HepG2 (cell line): ENCODE measurements at regions not wholly inside any gene's neighbourhood (a gene's known extent, or its start where the extent isn't known, plus 50 kb on each side); places are given as distances from the start of the nearest gene placed in this dataset.

Source experiments
- ATF5 ChIP-seq: sonication (generic); formaldehyde crosslinking; IDR thresholded peaks from 2 replicates; pipeline ENCODE4 v1.4.0; 2020; ENCODE audit warnings: mild to moderate bottlenecking, low read depth, missing genetic modification reagents
- CAMTA2 ChIP-seq: sonication (generic); formaldehyde crosslinking; IDR thresholded peaks from 2 replicates; pipeline ENCODE4 v1.4.0; 2020; ENCODE audit warnings: mild to moderate bottlenecking, missing genetic modification reagents, borderline replicate concordance
- CTCF ChIP-seq: sonication (generic); formaldehyde crosslinking; IDR thresholded peaks from 2 replicates; pipeline ENCODE4 v1.5.0; 2020; ENCODE audit warnings: mild to moderate bottlenecking, missing genetic modification reagents, moderate library complexity
- E2F5 ChIP-seq: sonication (generic); formaldehyde crosslinking; conservative IDR thresholded peaks from 2 replicates; pipeline ENCODE4 v1.4.0; 2020; ENCODE audit warnings: missing genetic modification reagents
- ERF ChIP-seq: IDR thresholded peaks from 2 replicates; pipeline ENCODE4 v1.6.1; 2018; ENCODE audit warnings: missing biosample characterization, missing genetic modification reagents
- FOXA1 ChIP-seq, 2 experiments: fragments of 450-650 bp in 1 of 2; sonication (generic) in 1 of 2; formaldehyde crosslinking in 1 of 2; IDR thresholded peaks; 2 replicates each; pipeline versions ENCODE4 v1.4.0 to v1.6.1; 2016 to 2020; ENCODE audit warnings: missing genetic modification reagents in 1 of 2
- HNRNPLL ChIP-seq: fragments of 200-400 bp; formaldehyde crosslinking; IDR thresholded peaks from 2 replicates; pipeline ENCODE4 v1.6.1; 2017; ENCODE audit warnings: mild to moderate bottlenecking, low read depth, low read length; ENCODE audit not compliant: poor library complexity, severe bottlenecking
- POLR2A ChIP-seq, 2 experiments: IDR thresholded peaks; 2 replicates each; pipeline ENCODE4 v1.6.1; 2011; ENCODE audit warnings: low read depth in 2 of 2, low read length in 2 of 2, mild to moderate bottlenecking in 1 of 2, moderate library complexity in 1 of 2; ENCODE audit not compliant: insufficient read depth in 1 of 2
- POLR2G ChIP-seq: fragments of 200-400 bp; formaldehyde crosslinking; IDR thresholded peaks from 2 replicates; pipeline ENCODE4 v1.6.1; 2018; ENCODE audit warnings: mild to moderate bottlenecking, low read depth, low read length, moderate library complexity
- SAFB2 ChIP-seq: sonication (generic); formaldehyde crosslinking; IDR thresholded peaks from 2 replicates; pipeline ENCODE4 v1.5.1; 2020; ENCODE audit warnings: missing genetic modification reagents, low read depth, mild to moderate bottlenecking, borderline replicate concordance
- SKI ChIP-seq: fragments of 450-650 bp; IDR thresholded peaks from one replicate; pipeline ENCODE4 v1.6.1; 2018; ENCODE audit warnings: mild to moderate bottlenecking; ENCODE audit not compliant: partially characterized antibody
- SRF ChIP-seq: IDR thresholded peaks from 2 replicates; pipeline ENCODE4 v1.6.1; 2011; ENCODE audit warnings: mild to moderate bottlenecking, low read depth, low read length, moderate library complexity
- TARDBP ChIP-seq: sonication (generic); formaldehyde crosslinking; IDR thresholded peaks from 2 replicates; pipeline ENCODE4 v1.8.0; 2022; ENCODE audit warnings: mild to moderate bottlenecking, missing genetic modification reagents
- ZHX1 ChIP-seq: sonication (generic); formaldehyde crosslinking; IDR thresholded peaks from 2 replicates; pipeline ENCODE4 v1.8.1; 2022; ENCODE audit warnings: low read depth, mild to moderate bottlenecking, missing genetic modification reagents
- ZMYM2 ChIP-seq: sonication (generic); formaldehyde crosslinking; IDR thresholded peaks from 2 replicates; pipeline ENCODE4 v1.8.0; 2022; ENCODE audit warnings: mild to moderate bottlenecking, missing genetic modification reagents
- ZNF30 ChIP-seq: sonication (generic); formaldehyde crosslinking; IDR thresholded peaks from 2 replicates; pipeline ENCODE4 v1.5.0; 2020; ENCODE audit warnings: mild to moderate bottlenecking, missing genetic modification reagents
- ZNF367 ChIP-seq: sonication (generic); formaldehyde crosslinking; IDR thresholded peaks from 2 replicates; pipeline ENCODE4 v1.4.0; 2020; ENCODE audit warnings: missing genetic modification reagents, borderline replicate concordance
- ZNF510 ChIP-seq: sonication (generic); formaldehyde crosslinking; IDR thresholded peaks from 2 replicates; pipeline ENCODE4 v1.4.0; 2020; ENCODE audit warnings: low read depth, mild to moderate bottlenecking, missing genetic modification reagents
- ZNF580 ChIP-seq: IDR thresholded peaks from 2 replicates; pipeline ENCODE4 v1.6.1; 2016; ENCODE audit warnings: low read depth, borderline replicate concordance
- ZNF616 ChIP-seq: sonication (generic); formaldehyde crosslinking; IDR thresholded peaks from 2 replicates; pipeline ENCODE4 v1.5.0; 2020; ENCODE audit warnings: low read depth, mild to moderate bottlenecking, missing genetic modification reagents

- TF ChIP-seq ERF (peak; percentile 95), CTCF (CRISPR knock-in tag) (no peak), ZHX1 (CRISPR knock-in tag) (no peak), E2F5 (CRISPR knock-in tag) (no peak), CAMTA2 (CRISPR knock-in tag) (no peak), ZNF367 (CRISPR knock-in tag) (no peak), HNRNPLL (no peak), POLR2A (IDR thresholded peaks at IDR 0.05; ENCODE audit: insufficient read depth in 1 of 2, low read depth in 2 of 2, low read length in 2 of 2) (peak in 1 of 2 experiments; percentile 55; a peak in 2 of 4 replicates), SRF (no peak), TARDBP (CRISPR knock-in tag) (peak; percentile 88), ATF5 (CRISPR knock-in tag) (no peak), ZNF510 (CRISPR knock-in tag) (no peak), ZNF616 (CRISPR knock-in tag) (0 out of 2 replicates have a peak, but pooled peaks have one; percentile 30), SKI (peak; percentile 73), POLR2G (peak; percentile 47; the same call in 1 of the 2 replicates), ZNF580 (CRISPR knock-in tag) (peak; percentile 83; the same call in 1 of the 2 replicates), SAFB2 (CRISPR knock-in tag) (no peak), ZMYM2 (CRISPR knock-in tag) (peak; percentile 83), FOXA1 (IDR thresholded peaks at IDR 0.05) (no peak), FOXA1 (CRISPR knock-in tag; IDR thresholded peaks at IDR 0.05) (peak; percentile 91), ZNF30 (CRISPR knock-in tag) (no peak)
Measured at GRCh38 chr14:54133896-54134295, 177.3 kb upstream of the BMP4 start (continued).
